WTC11 (cell line): ENCODE measurements at regions not wholly inside any gene's neighbourhood (a gene's known extent, or its start where the extent isn't known, plus 50 kb on each side); places are given as distances from the start of the nearest gene placed in this dataset.

Source experiments
- ATAC-seq: fragments of 200-7000 bp; cut with Tn5 transposase; 2 replicates; pipeline ENCODE4 v1.10.0; 2021; ENCODE audit warnings: mild to moderate bottlenecking, moderate library complexity
- CTCF ChIA-PET: fragments of 300-600 bp; sonication (Branson Sonifier 250); formaldehyde crosslinking; loops from one replicate; lab custom pipeline; 2021; ENCODE audit warnings: antibody characterized with exemption; lab: Charles Lee
- POLR2A ChIA-PET: fragments of 350-600 bp; sonication (Branson Sonifier 250); formaldehyde crosslinking; loops from one replicate; lab custom pipeline; 2021; ENCODE audit warnings: antibody characterized with exemption; lab: Charles Lee
- DNase-seq: peaks from one replicate; pipeline ENCODE4 v3.0.0; 2021; ENCODE audit warnings: low spot score
- H3K27ac Mint-ChIP-seq: 2 replicates; pipeline ENCODE4 v1.8.0; 2021; ENCODE audit warnings: mixed read lengths
- H3K27me3 Mint-ChIP-seq: 2 replicates; pipeline ENCODE4 v1.8.0; 2021; ENCODE audit warnings: low read depth, mild to moderate bottlenecking, moderate library complexity, mixed read lengths
- H3K36me3 Mint-ChIP-seq: 2 replicates; pipeline ENCODE4 v1.8.0; 2021; ENCODE audit warnings: mixed read lengths
- H3K4me1 Mint-ChIP-seq: 2 replicates; pipeline ENCODE4 v1.8.0; 2022; ENCODE audit warnings: mixed read lengths
- H3K4me3 Mint-ChIP-seq: 2 replicates; pipeline ENCODE4 v1.8.0; 2021; ENCODE audit warnings: mild to moderate bottlenecking, moderate library complexity, mixed read lengths
- H3K9me3 Mint-ChIP-seq: 2 replicates; pipeline ENCODE4 v1.8.0; 2021; ENCODE audit warnings: mixed read lengths
- CBFB ChIP-seq: sonication (generic); formaldehyde crosslinking; IDR thresholded peaks from 2 replicates; pipeline ENCODE4 v1.8.1; 2022; ENCODE audit warnings: mild to moderate bottlenecking, low read depth, missing genetic modification reagents
- ELF4 ChIP-seq: sonication (generic); formaldehyde crosslinking; IDR thresholded peaks from 2 replicates; pipeline ENCODE4 v1.8.1; 2022; ENCODE audit warnings: low read depth, mild to moderate bottlenecking, moderate library complexity, missing genetic modification reagents
- EMX1 ChIP-seq: fragments of 250-450 bp; sonication (Bioruptor Pico); IDR thresholded peaks from 2 replicates; pipeline ENCODE4 v1.8.0; 2021; ENCODE audit warnings: mild to moderate bottlenecking
- FOXK1 ChIP-seq: sonication (generic); formaldehyde crosslinking; IDR thresholded peaks from 2 replicates; pipeline ENCODE4 v1.8.0; 2022; ENCODE audit warnings: mild to moderate bottlenecking, moderate library complexity, missing genetic modification reagents
- HMGA2 ChIP-seq: fragments of 250-450 bp; sonication (Bioruptor Pico); IDR thresholded peaks from 2 replicates; pipeline ENCODE4 v1.4.0; 2021; ENCODE audit warnings: mild to moderate bottlenecking, moderate library complexity
- OVOL2 ChIP-seq: fragments of 250-450 bp; sonication (Bioruptor Pico); IDR thresholded peaks from 2 replicates; pipeline ENCODE4 v1.9.0; 2021; ENCODE audit warnings: mild to moderate bottlenecking, borderline replicate concordance
- PRRX2 ChIP-seq: fragments of 250-450 bp; sonication (Bioruptor Pico); IDR thresholded peaks from 2 replicates; pipeline ENCODE4 v1.8.0; 2021; ENCODE audit warnings: mild to moderate bottlenecking
- RELA ChIP-seq: sonication (generic); formaldehyde crosslinking; IDR thresholded peaks from 2 replicates; pipeline ENCODE4 v1.8.1; 2022; ENCODE audit warnings: missing genetic modification reagents, mild to moderate bottlenecking, borderline replicate concordance
- TCF7 ChIP-seq: sonication (generic); formaldehyde crosslinking; IDR thresholded peaks from 2 replicates; pipeline ENCODE4 v1.8.0; 2022; ENCODE audit warnings: mild to moderate bottlenecking, low read depth, missing genetic modification reagents, moderate library complexity
- TF ChIP-seq, protein P1 (sequence below): sonication (generic); formaldehyde crosslinking; IDR thresholded peaks from 2 replicates; pipeline ENCODE4 v1.8.1; 2023; ENCODE audit warnings: mild to moderate bottlenecking, moderate library complexity, missing genetic modification reagents
- TF ChIP-seq, protein P2 (sequence below): sonication (generic); formaldehyde crosslinking; IDR thresholded peaks from 2 replicates; pipeline ENCODE4 v1.8.0; 2023; ENCODE audit warnings: missing genetic modification reagents, mild to moderate bottlenecking, borderline replicate concordance
- TF ChIP-seq, protein P3 (sequence below): sonication (generic); formaldehyde crosslinking; IDR thresholded peaks from 2 replicates; pipeline ENCODE4 v1.8.0; 2023; ENCODE audit warnings: mild to moderate bottlenecking, missing genetic modification reagents
- TF ChIP-seq, protein P4 (sequence below): sonication (generic); formaldehyde crosslinking; IDR thresholded peaks from 2 replicates; pipeline ENCODE4 v1.8.1; 2022; ENCODE audit warnings: mild to moderate bottlenecking, missing genetic modification reagents, moderate library complexity, borderline replicate concordance
- TF ChIP-seq, protein P5 (sequence below): sonication (generic); formaldehyde crosslinking; IDR thresholded peaks from 2 replicates; pipeline ENCODE4 v1.8.1; 2022; ENCODE audit warnings: low read depth, mild to moderate bottlenecking, moderate library complexity, missing genetic modification reagents, borderline replicate concordance
- TF ChIP-seq, protein P6 (sequence below): sonication (generic); formaldehyde crosslinking; IDR thresholded peaks from 2 replicates; pipeline ENCODE4 v1.8.1; 2022; ENCODE audit warnings: low read depth, missing genetic modification reagents, borderline replicate concordance
- TF ChIP-seq, protein P7 (sequence below): fragments of 250-450 bp; sonication (Bioruptor Pico); IDR thresholded peaks from 2 replicates; pipeline ENCODE4 v2.1.2; 2022; ENCODE audit warnings: mild to moderate bottlenecking, moderate library complexity
- TF ChIP-seq, protein P8 (sequence below): sonication (generic); formaldehyde crosslinking; IDR thresholded peaks from 2 replicates; pipeline ENCODE4 v1.8.0; 2022; ENCODE audit warnings: missing genetic modification reagents
- TF ChIP-seq, protein P9 (sequence below): sonication (generic); formaldehyde crosslinking; IDR thresholded peaks from 2 replicates; pipeline ENCODE4 v1.8.0; 2022; ENCODE audit warnings: mild to moderate bottlenecking, missing genetic modification reagents

DNA sequence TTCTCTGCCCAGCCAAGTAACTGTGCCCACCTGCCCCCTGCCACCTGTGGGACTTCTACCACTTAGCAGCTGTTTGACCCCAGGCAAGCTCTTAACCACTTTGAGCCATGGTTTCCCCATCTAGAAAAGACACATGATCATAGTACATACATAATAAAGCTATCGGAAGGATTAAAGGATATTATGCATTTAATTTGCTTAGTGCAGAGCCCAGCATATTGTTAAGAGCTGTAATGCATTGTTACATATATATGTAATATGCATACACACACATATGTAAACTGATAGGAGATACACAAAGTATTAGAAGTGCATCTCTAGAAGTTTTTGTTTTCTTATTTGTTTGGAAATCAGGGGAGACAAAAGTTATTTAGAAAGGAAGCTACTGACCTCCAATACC is 83.5 kb upstream of the ZBTB40 start:
- H3K9me3 Mint-ChIP-seq = peaks cover 6% of the 10 kb centered on the region
- ATAC-seq = no peak
- H3K27ac Mint-ChIP-seq = no peak overlapping the region
- peaks cover 2% of the 10 kb centered on the region; the same call in 1 of the 2 replicates for H3K27me3 Mint-ChIP-seq
- 0 out of 2 replicates have a peak, but pooled peaks cover 2% of the 10 kb centered on the region for H3K36me3 Mint-ChIP-seq
- peaks cover 23% of the 10 kb centered on the region for H3K4me1 Mint-ChIP-seq
- DNase-seq = no peak
- ChIA-PET POLR2A (no interaction called here), CTCF (interaction anchor here (1.8 kb wide), 1 partner anchor 48 kb away, joined by 6 read pairs; no protein-coding TSS in a partner anchor)
- H3K4me3 Mint-ChIP-seq = no peak overlapping the region
- TF ChIP-seq OVOL2 (CRISPR knock-in tag) (no peak), TCF7 (no peak), CBFB (CRISPR knock-in tag) (no peak), ELF4 (CRISPR knock-in tag) (no peak), RELA (CRISPR knock-in tag) (no peak), PRRX2 (no peak), HMGA2 (CRISPR knock-in tag) (no peak), EMX1 (CRISPR knock-in tag) (no peak), FOXK1 (CRISPR knock-in tag) (no peak)
- TF ChIP-seq, protein P1, sequence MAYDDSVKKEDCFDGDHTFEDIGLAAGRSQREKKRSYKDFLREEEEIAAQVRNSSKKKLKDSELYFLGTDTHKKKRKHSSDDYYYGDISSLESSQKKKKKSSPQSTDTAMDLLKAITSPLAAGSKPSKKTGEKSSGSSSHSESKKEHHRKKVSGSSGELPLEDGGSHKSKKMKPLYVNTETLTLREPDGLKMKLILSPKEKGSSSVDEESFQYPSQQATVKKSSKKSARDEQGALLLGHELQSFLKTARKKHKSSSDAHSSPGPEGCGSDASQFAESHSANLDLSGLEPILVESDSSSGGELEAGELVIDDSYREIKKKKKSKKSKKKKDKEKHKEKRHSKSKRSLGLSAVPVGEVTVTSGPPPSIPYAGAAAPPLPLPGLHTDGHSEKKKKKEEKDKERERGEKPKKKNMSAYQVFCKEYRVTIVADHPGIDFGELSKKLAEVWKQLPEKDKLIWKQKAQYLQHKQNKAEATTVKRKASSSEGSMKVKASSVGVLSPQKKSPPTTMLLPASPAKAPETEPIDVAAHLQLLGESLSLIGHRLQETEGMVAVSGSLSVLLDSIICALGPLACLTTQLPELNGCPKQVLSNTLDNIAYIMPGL (CRISPR knock-in tag) = no peak
- TF ChIP-seq, protein P2, sequence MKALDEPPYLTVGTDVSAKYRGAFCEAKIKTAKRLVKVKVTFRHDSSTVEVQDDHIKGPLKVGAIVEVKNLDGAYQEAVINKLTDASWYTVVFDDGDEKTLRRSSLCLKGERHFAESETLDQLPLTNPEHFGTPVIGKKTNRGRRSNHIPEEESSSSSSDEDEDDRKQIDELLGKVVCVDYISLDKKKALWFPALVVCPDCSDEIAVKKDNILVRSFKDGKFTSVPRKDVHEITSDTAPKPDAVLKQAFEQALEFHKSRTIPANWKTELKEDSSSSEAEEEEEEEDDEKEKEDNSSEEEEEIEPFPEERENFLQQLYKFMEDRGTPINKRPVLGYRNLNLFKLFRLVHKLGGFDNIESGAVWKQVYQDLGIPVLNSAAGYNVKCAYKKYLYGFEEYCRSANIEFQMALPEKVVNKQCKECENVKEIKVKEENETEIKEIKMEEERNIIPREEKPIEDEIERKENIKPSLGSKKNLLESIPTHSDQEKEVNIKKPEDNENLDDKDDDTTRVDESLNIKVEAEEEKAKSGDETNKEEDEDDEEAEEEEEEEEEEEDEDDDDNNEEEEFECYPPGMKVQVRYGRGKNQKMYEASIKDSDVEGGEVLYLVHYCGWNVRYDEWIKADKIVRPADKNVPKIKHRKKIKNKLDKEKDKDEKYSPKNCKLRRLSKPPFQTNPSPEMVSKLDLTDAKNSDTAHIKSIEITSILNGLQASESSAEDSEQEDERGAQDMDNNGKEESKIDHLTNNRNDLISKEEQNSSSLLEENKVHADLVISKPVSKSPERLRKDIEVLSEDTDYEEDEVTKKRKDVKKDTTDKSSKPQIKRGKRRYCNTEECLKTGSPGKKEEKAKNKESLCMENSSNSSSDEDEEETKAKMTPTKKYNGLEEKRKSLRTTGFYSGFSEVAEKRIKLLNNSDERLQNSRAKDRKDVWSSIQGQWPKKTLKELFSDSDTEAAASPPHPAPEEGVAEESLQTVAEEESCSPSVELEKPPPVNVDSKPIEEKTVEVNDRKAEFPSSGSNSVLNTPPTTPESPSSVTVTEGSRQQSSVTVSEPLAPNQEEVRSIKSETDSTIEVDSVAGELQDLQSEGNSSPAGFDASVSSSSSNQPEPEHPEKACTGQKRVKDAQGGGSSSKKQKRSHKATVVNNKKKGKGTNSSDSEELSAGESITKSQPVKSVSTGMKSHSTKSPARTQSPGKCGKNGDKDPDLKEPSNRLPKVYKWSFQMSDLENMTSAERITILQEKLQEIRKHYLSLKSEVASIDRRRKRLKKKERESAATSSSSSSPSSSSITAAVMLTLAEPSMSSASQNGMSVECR (CRISPR knock-in tag) = no peak
- TF ChIP-seq, protein P3, sequence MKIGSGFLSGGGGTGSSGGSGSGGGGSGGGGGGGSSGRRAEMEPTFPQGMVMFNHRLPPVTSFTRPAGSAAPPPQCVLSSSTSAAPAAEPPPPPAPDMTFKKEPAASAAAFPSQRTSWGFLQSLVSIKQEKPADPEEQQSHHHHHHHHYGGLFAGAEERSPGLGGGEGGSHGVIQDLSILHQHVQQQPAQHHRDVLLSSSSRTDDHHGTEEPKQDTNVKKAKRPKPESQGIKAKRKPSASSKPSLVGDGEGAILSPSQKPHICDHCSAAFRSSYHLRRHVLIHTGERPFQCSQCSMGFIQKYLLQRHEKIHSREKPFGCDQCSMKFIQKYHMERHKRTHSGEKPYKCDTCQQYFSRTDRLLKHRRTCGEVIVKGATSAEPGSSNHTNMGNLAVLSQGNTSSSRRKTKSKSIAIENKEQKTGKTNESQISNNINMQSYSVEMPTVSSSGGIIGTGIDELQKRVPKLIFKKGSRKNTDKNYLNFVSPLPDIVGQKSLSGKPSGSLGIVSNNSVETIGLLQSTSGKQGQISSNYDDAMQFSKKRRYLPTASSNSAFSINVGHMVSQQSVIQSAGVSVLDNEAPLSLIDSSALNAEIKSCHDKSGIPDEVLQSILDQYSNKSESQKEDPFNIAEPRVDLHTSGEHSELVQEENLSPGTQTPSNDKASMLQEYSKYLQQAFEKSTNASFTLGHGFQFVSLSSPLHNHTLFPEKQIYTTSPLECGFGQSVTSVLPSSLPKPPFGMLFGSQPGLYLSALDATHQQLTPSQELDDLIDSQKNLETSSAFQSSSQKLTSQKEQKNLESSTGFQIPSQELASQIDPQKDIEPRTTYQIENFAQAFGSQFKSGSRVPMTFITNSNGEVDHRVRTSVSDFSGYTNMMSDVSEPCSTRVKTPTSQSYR = no peak
- TF ChIP-seq, protein P4, sequence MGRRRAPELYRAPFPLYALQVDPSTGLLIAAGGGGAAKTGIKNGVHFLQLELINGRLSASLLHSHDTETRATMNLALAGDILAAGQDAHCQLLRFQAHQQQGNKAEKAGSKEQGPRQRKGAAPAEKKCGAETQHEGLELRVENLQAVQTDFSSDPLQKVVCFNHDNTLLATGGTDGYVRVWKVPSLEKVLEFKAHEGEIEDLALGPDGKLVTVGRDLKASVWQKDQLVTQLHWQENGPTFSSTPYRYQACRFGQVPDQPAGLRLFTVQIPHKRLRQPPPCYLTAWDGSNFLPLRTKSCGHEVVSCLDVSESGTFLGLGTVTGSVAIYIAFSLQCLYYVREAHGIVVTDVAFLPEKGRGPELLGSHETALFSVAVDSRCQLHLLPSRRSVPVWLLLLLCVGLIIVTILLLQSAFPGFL (CRISPR knock-in tag) = no peak
- TF ChIP-seq, protein P5, sequence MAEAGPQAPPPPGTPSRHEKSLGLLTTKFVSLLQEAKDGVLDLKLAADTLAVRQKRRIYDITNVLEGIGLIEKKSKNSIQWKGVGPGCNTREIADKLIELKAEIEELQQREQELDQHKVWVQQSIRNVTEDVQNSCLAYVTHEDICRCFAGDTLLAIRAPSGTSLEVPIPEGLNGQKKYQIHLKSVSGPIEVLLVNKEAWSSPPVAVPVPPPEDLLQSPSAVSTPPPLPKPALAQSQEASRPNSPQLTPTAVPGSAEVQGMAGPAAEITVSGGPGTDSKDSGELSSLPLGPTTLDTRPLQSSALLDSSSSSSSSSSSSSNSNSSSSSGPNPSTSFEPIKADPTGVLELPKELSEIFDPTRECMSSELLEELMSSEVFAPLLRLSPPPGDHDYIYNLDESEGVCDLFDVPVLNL (CRISPR knock-in tag) = no peak
- TF ChIP-seq, protein P6, sequence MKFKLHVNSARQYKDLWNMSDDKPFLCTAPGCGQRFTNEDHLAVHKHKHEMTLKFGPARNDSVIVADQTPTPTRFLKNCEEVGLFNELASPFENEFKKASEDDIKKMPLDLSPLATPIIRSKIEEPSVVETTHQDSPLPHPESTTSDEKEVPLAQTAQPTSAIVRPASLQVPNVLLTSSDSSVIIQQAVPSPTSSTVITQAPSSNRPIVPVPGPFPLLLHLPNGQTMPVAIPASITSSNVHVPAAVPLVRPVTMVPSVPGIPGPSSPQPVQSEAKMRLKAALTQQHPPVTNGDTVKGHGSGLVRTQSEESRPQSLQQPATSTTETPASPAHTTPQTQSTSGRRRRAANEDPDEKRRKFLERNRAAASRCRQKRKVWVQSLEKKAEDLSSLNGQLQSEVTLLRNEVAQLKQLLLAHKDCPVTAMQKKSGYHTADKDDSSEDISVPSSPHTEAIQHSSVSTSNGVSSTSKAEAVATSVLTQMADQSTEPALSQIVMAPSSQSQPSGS = no peak
- TF ChIP-seq, protein P7, sequence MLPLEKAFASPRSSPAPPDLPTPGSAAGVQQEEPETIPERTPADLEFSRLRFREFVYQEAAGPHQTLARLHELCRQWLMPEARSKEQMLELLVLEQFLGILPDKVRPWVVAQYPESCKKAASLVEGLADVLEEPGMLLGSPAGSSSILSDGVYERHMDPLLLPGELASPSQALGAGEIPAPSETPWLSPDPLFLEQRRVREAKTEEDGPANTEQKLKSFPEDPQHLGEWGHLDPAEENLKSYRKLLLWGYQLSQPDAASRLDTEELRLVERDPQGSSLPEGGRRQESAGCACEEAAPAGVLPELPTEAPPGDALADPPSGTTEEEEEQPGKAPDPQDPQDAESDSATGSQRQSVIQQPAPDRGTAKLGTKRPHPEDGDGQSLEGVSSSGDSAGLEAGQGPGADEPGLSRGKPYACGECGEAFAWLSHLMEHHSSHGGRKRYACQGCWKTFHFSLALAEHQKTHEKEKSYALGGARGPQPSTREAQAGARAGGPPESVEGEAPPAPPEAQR (CRISPR knock-in tag) = no peak
- TF ChIP-seq, protein P8, sequence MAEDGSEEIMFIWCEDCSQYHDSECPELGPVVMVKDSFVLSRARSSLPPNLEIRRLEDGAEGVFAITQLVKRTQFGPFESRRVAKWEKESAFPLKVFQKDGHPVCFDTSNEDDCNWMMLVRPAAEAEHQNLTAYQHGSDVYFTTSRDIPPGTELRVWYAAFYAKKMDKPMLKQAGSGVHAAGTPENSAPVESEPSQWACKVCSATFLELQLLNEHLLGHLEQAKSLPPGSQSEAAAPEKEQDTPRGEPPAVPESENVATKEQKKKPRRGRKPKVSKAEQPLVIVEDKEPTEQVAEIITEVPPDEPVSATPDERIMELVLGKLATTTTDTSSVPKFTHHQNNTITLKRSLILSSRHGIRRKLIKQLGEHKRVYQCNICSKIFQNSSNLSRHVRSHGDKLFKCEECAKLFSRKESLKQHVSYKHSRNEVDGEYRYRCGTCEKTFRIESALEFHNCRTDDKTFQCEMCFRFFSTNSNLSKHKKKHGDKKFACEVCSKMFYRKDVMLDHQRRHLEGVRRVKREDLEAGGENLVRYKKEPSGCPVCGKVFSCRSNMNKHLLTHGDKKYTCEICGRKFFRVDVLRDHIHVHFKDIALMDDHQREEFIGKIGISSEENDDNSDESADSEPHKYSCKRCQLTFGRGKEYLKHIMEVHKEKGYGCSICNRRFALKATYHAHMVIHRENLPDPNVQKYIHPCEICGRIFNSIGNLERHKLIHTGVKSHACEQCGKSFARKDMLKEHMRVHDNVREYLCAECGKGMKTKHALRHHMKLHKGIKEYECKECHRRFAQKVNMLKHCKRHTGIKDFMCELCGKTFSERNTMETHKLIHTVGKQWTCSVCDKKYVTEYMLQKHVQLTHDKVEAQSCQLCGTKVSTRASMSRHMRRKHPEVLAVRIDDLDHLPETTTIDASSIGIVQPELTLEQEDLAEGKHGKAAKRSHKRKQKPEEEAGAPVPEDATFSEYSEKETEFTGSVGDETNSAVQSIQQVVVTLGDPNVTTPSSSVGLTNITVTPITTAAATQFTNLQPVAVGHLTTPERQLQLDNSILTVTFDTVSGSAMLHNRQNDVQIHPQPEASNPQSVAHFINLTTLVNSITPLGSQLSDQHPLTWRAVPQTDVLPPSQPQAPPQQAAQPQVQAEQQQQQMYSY (CRISPR knock-in tag) = no peak
- TF ChIP-seq, protein P9, sequence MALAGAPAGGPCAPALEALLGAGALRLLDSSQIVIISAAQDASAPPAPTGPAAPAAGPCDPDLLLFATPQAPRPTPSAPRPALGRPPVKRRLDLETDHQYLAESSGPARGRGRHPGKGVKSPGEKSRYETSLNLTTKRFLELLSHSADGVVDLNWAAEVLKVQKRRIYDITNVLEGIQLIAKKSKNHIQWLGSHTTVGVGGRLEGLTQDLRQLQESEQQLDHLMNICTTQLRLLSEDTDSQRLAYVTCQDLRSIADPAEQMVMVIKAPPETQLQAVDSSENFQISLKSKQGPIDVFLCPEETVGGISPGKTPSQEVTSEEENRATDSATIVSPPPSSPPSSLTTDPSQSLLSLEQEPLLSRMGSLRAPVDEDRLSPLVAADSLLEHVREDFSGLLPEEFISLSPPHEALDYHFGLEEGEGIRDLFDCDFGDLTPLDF (CRISPR knock-in tag) = no peak
